ENCODE measurements at regions not wholly inside any gene's neighbourhood (a gene's known extent, or its start where the extent isn't known, plus 50 kb on each side); places are given as distances from the start of the nearest gene placed in this dataset.
"Not testable (repeated sequence)": the region's sequence is repeated elsewhere in the genome, so short reads cannot be mapped to it uniquely, and the experiment has no call there.

DNA sequence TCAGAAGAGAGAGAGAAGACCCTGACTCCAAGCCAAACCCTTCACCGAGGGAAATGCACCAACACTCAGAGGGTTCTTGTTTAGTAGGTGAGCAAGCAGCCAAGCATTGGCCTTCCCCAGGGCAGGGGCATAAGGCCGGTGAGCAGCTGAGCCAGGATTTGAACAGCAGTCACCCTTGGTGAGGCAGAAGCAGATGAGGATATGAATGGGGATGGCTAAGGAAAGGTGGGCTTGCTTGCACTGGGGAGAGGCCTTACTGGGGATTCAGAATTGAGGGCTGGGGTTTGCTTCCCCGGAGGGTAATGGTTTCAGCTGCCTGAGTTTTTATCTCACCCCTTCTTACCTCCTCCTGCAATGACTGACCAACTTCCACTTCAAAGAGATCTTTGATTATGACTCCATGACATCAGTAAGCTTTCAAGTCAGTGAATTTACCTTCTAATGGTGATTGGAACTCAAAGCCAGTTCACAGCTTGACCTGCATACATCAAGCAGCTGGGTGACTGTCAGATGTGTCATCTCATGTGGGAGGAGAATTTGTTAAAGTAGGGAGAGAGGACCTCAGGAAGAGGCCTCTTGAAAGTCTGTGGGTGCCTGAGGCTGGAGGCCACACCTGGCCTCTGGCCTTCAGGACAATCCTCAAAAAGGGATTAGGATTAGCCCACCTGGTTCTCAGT is 114.5 kb upstream of the PLGLB2 start:
- TF ChIP-seq, protein P1, sequence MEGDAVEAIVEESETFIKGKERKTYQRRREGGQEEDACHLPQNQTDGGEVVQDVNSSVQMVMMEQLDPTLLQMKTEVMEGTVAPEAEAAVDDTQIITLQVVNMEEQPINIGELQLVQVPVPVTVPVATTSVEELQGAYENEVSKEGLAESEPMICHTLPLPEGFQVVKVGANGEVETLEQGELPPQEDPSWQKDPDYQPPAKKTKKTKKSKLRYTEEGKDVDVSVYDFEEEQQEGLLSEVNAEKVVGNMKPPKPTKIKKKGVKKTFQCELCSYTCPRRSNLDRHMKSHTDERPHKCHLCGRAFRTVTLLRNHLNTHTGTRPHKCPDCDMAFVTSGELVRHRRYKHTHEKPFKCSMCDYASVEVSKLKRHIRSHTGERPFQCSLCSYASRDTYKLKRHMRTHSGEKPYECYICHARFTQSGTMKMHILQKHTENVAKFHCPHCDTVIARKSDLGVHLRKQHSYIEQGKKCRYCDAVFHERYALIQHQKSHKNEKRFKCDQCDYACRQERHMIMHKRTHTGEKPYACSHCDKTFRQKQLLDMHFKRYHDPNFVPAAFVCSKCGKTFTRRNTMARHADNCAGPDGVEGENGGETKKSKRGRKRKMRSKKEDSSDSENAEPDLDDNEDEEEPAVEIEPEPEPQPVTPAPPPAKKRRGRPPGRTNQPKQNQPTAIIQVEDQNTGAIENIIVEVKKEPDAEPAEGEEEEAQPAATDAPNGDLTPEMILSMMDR (conservative IDR thresholded peaks at IDR 0.05; ENCODE audit: low read depth, low read length): not testable (repeated sequence)
- TF ChIP-seq EZH2phosphoT487 (IDR thresholded peaks at IDR 0.05; ENCODE audit: borderline replicate concordance, low read length); EZH2 (IDR thresholded peaks at IDR 0.05; ENCODE audit: low read length, unreplicated experiment): not testable (repeated sequence)

Data from PC-3 (cell line).